GM12892 (cell line): ENCODE measurements at regions not wholly inside any gene's neighbourhood (a gene's known extent, or its start where the extent isn't known, plus 50 kb on each side); places are given as distances from the start of the nearest gene placed in this dataset.

Source experiments
- POLR2A ChIP-seq: IDR thresholded peaks from 2 replicates; pipeline ENCODE4 v1.6.1; 2011; ENCODE audit warnings: low read depth, low read length, control low read depth
- POLR2AphosphoS5 ChIP-seq: IDR thresholded peaks from 2 replicates; pipeline ENCODE4 v1.6.1; 2011; ENCODE audit warnings: low read depth, low read length, control low read depth
- TAF1 ChIP-seq: IDR thresholded peaks from 2 replicates; pipeline ENCODE4 v1.6.1; 2011; ENCODE audit warnings: low read depth, mild to moderate bottlenecking, control low read depth, low read length, borderline replicate concordance

- TF ChIP-seq POLR2AphosphoS5 (no peak), POLR2A (no peak), TAF1 (no peak)
Observed at GRCh38 chr3:117799387-117799735, 1089.8 kb downstream of the TUSC7 start.
